Amniotic stem cell (primary cell): ENCODE measurements at regions not wholly inside any gene's neighbourhood (a gene's known extent, or its start where the extent isn't known, plus 50 kb on each side); places are given as distances from the start of the nearest gene placed in this dataset.
"Not testable (repeated sequence)": the region's sequence is repeated elsewhere in the genome, so short reads cannot be mapped to it uniquely, and the experiment has no call there.

Source experiments
- DNase-seq: peaks from one replicate; lab custom pipeline; 2025; lab: John Stamatoyannopoulos, UW

GRCh38 chr11:71383461-71383860 is 64.7 kb downstream of the DHCR7 start:
- no peak for DNase-seq

- DNase-seq = no peak
These were observed 66.2 kb downstream of the DHCR7 start for GRCh38 chr11:71381781-71382505.

- no peak for DNase-seq
These were observed 68.5 kb downstream of the DHCR7 start for GRCh38 chr11:71379701-71380100.

- DNase-seq = no peak
These were observed 74.3 kb downstream of the DHCR7 start for GRCh38 chr11:71373791-71374454.

GRCh38 chr11:71372693-71373657 is 75.2 kb downstream of the DHCR7 start:
- no peak for DNase-seq

- DNase-seq = no peak
These were observed 76.5 kb downstream of the DHCR7 start for GRCh38 chr11:71371674-71372069.

GRCh38 chr11:71370895-71371673 is 77.1 kb downstream of the DHCR7 start:
- DNase-seq = no peak

- DNase-seq = no peak
These were observed 78.0 kb downstream of the DHCR7 start for GRCh38 chr11:71370020-71370747.

GRCh38 chr11:71369411-71369810 is 78.8 kb downstream of the DHCR7 start:
- DNase-seq = no peak

GRCh38 chr11:71368966-71369365 is 79.2 kb downstream of the DHCR7 start:
- DNase-seq = no peak

- no peak for DNase-seq
These were observed 80.4 kb downstream of the DHCR7 start for GRCh38 chr11:71367756-71368155.

GRCh38 chr11:71367276-71367675 is 80.9 kb downstream of the DHCR7 start:
- not testable (repeated sequence) for DNase-seq

GRCh38 chr11:71366076-71366475 is 82.1 kb downstream of the DHCR7 start:
- no peak for DNase-seq

GRCh38 chr11:71365626-71366025 is 82.6 kb downstream of the DHCR7 start:
- no peak for DNase-seq

- no peak for DNase-seq
These were observed 83.4 kb downstream of the DHCR7 start for GRCh38 chr11:71364806-71365205.

GRCh38 chr11:71364176-71364671 is 84.0 kb downstream of the DHCR7 start:
- no peak for DNase-seq

GRCh38 chr11:71363721-71364120 is 84.5 kb downstream of the DHCR7 start:
- no peak for DNase-seq

- no peak for DNase-seq
These were observed 89.1 kb downstream of the DHCR7 start for GRCh38 chr11:71358963-71359567.

- no peak for DNase-seq
These were observed 90.0 kb downstream of the DHCR7 start for GRCh38 chr11:71358122-71358728.

- DNase-seq = no peak
These were observed 90.8 kb downstream of the DHCR7 start for GRCh38 chr11:71357414-71357813.
